Urothelium cell line (cell line): ENCODE measurements at regions not wholly inside any gene's neighbourhood (a gene's known extent, or its start where the extent isn't known, plus 50 kb on each side); places are given as distances from the start of the nearest gene placed in this dataset.

Experiments
- DNase-seq: peaks from one replicate; pipeline ENCODE4 v3.0.0; 2011; ENCODE audit warnings: low spot score, mixed read lengths
- FAIRE-seq: peaks from 2 replicates; lab custom pipeline; 2011; peaks lifted over from hg19 to GRCh38; lab: Jason Lieb, UNC

DNA sequence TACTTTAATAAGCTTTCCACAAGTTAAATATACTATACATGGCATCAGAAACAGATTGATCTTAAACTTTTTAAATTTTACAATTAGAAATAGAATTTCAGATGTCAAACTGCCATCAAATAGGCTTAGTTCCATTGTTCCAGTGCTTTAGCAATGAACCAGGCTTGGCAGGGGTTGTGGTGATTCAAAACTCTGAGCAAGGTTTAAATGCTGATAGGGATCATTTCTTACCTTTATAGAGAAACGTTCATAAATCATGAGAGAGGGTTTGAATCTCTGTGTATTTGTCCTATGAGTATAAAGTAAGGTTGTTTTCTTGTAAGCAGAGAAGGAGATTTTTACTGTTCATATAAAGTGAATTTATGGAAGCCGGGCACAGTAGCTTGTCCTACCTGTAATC lies 794.5 kb upstream of the TBX3 start:
- no peak for DNase-seq
- no peak for FAIRE-seq

GRCh38 chr12:115474539-115475353 lies 790.8 kb upstream of the TBX3 start:
- FAIRE-seq (no peak), DNase-seq (no peak)

GRCh38 chr12:115473257-115473956 lies 789.4 kb upstream of the TBX3 start:
- DNase-seq: no peak
- FAIRE-seq: no peak

DNA sequence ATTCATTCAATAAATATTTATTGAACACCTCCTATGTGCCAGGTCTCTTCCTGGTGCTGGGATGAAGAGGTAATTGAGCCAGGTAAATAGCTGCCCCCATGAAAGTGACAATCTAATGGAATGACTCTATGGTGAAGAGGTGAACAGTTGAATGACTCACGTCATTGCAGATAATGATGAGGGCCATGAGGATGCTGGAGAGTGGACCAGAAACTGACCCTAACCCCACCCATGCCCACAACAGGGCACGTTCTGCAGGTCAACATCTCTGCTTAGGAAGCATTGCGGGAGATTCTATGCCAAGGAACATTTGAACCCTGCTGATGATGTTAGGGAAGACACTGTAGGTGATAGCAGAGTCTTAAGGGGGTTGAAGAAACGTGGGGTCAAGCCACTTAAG lies 788.9 kb upstream of the TBX3 start:
- DNase-seq (no peak), FAIRE-seq (no peak)

- no peak for FAIRE-seq
These were observed 787.0 kb upstream of the TBX3 start for GRCh38 chr12:115470977-115471376.

GRCh38 chr12:115470526-115470925 lies 786.6 kb upstream of the TBX3 start:
- FAIRE-seq (no peak), DNase-seq (no peak)

More at GRCh38 chr12:115470977-115471376, 787.0 kb upstream of the TBX3 start:
- no peak for DNase-seq

GRCh38 chr12:115468087-115468510 lies 784.1 kb upstream of the TBX3 start:
- DNase-seq: no peak

DNA sequence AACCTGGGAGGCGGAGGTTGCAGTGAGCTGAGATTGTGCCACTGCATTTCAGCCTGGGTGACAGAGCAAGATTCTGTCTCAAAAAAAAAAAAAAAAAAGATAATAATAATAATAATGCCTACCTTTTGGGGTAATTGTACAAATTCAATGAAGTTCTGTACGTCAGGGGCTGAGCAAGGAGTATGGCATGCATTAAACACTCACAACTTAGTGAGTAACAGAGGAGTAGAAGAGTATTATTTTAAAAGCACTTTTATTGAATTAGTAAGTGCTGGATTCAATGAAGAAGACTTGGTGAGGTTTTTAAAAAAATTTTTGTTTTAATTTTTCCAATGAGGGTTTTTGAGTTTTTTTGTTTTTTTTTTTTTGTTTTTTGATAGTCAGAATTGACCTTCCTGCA lies 783.6 kb upstream of the TBX3 start:
- FAIRE-seq (no peak), DNase-seq (no peak)

More at GRCh38 chr12:115468087-115468510, 784.1 kb upstream of the TBX3 start:
- FAIRE-seq: no peak

DNA sequence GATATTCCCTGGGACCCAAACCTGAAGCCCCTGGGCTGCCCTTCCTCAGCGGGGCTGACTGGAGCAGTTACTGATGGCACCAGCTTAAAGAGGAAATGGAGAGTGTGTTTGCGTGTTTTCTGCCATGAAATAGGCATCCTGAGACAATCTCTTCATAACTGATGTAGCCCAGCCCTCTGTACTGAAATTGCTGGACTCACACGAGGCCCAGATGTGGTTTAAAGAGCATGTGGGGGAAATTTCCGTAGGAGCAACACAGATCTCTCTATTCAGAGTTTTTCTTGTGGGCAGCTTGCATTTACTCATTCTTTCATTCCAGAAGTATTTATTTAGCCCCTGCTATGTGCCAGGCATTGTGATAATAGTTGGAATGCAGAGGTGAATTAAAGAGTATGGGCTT lies 782.1 kb upstream of the TBX3 start:
- FAIRE-seq (no peak), DNase-seq (no peak)

DNA sequence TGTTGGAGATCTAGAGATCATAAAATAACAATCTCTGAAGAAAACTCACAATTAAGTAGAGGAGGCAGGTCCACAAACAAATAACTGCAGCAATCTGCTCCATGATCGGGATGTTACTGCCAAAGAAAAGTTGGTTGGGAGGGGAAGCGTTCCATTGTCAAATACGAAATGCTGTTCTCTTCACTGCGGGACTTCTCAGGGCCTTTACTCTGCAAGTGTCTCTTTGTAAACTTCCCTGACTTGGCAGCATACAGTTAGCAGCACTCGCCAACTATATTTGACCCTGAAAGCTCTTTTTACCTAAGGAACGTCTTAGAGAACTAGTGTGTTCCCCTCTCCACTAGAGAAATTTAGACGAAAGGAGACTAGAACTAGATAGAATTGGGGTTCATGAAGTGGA lies 780.7 kb upstream of the TBX3 start:
- DNase-seq: no peak
- FAIRE-seq: no peak

GRCh38 chr12:115464111-115464581 lies 780.2 kb upstream of the TBX3 start:
- FAIRE-seq: no peak
- DNase-seq: no peak

DNA sequence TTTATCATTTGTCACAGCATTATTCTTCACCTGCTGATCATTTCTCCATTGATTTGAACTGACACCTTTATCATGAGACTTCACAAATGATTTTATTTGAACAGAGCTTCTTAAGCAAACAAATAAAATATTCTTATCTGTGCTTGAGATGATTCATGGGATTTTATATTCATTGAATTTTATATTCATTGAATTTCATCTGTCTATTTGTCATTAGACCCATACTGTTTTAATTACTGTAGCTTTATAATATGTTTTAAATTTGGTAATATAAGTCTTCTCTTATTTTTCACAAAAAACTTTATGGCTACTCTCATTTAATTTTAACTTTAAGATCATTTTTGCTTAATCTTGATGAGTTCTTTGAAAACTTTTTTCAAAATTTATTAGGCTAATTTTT lies 777.4 kb upstream of the TBX3 start:
- no peak for DNase-seq
- FAIRE-seq: no peak

DNA sequence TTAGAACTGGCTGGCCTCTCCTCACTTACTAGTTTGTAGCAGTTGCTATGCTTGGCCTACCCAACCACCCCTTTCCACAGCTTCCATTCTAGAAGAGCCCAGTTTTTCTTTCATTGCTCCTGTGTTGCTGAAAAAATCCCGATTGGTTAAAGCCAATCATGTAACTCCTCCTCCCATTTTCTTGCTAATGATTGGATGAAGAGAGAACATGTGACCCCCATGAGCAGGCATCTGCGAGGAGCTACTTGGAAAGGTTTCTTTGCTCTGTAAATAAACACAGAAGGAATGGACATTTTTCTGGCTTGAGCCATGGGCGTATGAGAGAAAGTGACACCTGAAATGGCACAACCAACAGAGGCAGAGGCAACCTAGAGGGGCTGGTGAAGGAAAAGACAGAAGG lies 773.8 kb upstream of the TBX3 start:
- no peak for DNase-seq
- FAIRE-seq: no peak

GRCh38 chr12:115456946-115457689 lies 773.1 kb upstream of the TBX3 start:
- DNase-seq (no peak), FAIRE-seq (no peak)

DNA sequence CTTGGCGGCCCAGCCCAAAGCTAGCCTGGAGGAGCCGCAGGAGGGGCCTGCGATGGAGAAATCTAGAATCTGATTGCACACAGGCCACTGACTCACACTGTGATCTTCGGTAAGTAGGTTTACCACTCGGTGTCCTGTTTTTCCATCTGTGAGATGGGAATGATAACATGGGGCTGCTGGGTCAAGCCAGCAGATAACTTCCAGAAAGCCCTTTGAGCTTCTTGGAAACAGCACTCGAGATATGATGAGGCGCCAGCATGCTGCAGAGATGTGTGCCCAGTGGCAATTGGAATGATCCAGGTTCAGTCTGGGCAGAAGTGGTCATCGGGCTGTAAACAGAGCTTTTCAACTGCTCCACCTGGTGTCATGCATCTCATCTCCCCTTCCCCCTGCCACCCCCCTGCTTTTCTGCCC lies 771.3 kb upstream of the TBX3 start:
- FAIRE-seq (no peak), DNase-seq (no peak)

DNA sequence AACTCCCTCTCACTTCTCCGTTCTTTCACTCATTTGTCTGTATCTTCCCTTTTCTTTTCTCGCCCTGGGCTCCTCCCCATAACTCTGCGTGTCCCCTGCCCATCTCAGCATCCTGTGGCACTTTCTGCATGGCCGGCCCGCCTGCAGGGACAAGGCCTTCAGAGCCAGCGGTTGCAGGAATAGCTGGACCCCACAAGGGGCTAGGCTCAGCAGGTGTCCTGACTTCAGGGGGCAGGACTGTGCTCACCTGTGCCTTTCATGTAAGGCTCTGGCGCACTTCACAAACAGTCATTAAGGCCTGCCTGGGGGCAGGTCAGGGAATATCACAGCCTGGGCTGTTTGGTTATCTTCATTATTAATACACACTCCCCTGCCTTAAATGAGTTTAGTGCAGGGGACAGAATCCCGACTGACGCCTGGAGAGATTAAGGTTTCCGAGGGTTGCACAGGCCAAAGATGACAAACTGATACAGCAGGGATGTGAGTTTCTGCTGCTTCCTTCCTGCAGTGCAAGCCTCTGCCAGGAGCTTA lies 768.8 kb upstream of the TBX3 start:
- DNase-seq (no peak), FAIRE-seq (no peak)

GRCh38 chr12:115451780-115452736 lies 768.1 kb upstream of the TBX3 start:
- DNase-seq: peak; percentile 58
- FAIRE-seq: peak; percentile 63

GRCh38 chr12:115451151-115451779 lies 767.3 kb upstream of the TBX3 start:
- DNase-seq (no peak), FAIRE-seq (no peak)

DNA sequence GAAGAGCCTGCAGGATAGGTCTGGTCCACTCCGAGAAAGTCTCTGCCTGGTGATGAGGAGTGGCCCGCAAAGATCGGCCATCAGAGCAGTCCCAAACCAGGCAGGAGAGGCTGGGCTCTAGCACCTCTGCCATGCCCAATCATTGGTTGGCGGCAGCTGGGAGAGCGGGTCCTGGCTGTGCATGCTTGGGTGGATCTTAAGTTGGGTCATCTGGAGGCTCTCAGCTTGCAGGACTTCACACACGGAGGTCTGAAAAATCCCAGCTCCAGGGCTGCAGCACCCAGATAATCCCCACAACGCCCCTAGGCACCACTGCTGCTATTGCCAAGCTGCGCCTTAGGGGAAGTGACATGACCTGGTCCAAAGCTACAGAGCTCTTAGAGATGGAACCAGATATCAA lies 766.7 kb upstream of the TBX3 start:
- FAIRE-seq (no peak), DNase-seq (no peak)

GRCh38 chr12:115450017-115450416 lies 766.0 kb upstream of the TBX3 start:
- no peak for DNase-seq
- no peak for FAIRE-seq
